Lower leg skin (tissue), 4 donors: ENCODE measurements at regions not wholly inside any gene's neighbourhood (a gene's known extent, or its start where the extent isn't known, plus 50 kb on each side); places are given as distances from the start of the nearest gene placed in this dataset.

Experiments
- DNase-seq, 2 donors: peaks; one replicate each; pipeline ENCODE4 v3.0.0-alpha.2; 2019; ENCODE audit warnings: low spot score in 2 of 2
- H3K4me3 ChIP-seq: fragments of 200-600 bp; sonication (generic); 2 replicates; pipeline ENCODE4 v1.5.1; 2017; ENCODE audit warnings: mild to moderate bottlenecking, low read depth; ENCODE audit not compliant: poor library complexity, severe bottlenecking
- CTCF ChIP-seq, 3 donors: fragments of 450-650 bp; IDR thresholded peaks; one replicate each; pipeline ENCODE4 v1.5.1; 2016; ENCODE audit warnings: antibody characterized with exemption in 3 of 3, mild to moderate bottlenecking in 3 of 3, moderate library complexity in 2 of 3
- POLR2A ChIP-seq, 2 donors: fragments of 450-650 bp; IDR thresholded peaks; one replicate each; pipeline ENCODE4 v1.6.1; 2016 to 2017; ENCODE audit warnings: antibody characterized with exemption in 2 of 2, mild to moderate bottlenecking in 1 of 2, moderate library complexity in 1 of 2
- WGBS, 2 donors: methylation state at CpG; one replicate each; pipeline ENCODE4 v1.1.5; 2018; 5-methylcytosine and 5-hydroxymethylcytosine counted together
- intact Hi-C: fragments of 100-400 bp; cut with DNase I; formaldehyde crosslinking; loops from one replicate; pipeline ENCODE4 v1.15.0; 2023; ENCODE audit warnings: low total_unique reads

DNA sequence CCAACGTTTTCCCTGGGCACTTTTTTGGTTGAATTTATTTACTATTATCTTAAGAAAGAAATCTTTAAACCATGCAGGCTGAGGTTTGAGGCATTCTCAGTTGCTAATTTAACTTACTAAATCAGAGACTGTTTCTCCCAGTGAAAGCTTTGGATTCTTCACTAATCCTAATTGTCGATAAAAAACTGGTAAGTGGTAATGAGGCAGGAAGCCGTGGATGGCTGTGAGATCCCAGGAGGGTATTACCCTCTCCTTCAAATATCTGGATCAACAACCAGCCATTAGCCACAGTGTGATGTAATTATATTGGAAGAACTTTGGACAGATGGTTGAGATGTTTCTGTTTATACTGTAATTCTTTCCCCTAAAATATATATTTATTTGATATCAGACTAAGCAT is 485.0 kb downstream of the DISC1 start:
- 35% methylated on average over 3 of the region's 3 CpGs for WGBS, 2 donors
- no peak overlapping the region for H3K4me3 ChIP-seq
- no peak for TF ChIP-seq CTCF (IDR thresholded peaks at IDR 0.05)
- TF ChIP-seq POLR2A (IDR thresholded peaks at IDR 0.05): no peak
- intact Hi-C loops: no loop called here
- no peak for DNase-seq

- no peak for TF ChIP-seq CTCF (IDR thresholded peaks at IDR 0.05)
- no peak for TF ChIP-seq POLR2A (IDR thresholded peaks at IDR 0.05)
- DNase-seq: no peak
- no peak overlapping the region for H3K4me3 ChIP-seq
- 73 to 75% methylated on average over 14 of the region's 14 CpGs for WGBS, 2 donors
- intact Hi-C loops: no loop called here
Measured at GRCh38 chr1:232110281-232111090, 483.9 kb downstream of the DISC1 start.

- TF ChIP-seq CTCF (IDR thresholded peaks at IDR 0.05) (no peak), POLR2A (IDR thresholded peaks at IDR 0.05) (no peak)
- DNase-seq: no peak
- 88 to 91% methylated on average over 1 of the region's 1 CpG for WGBS, 2 donors
- intact Hi-C loops: no loop called here
- no peak overlapping the region for H3K4me3 ChIP-seq
Measured at GRCh38 chr1:232109391-232109790, 482.8 kb downstream of the DISC1 start.

DNA sequence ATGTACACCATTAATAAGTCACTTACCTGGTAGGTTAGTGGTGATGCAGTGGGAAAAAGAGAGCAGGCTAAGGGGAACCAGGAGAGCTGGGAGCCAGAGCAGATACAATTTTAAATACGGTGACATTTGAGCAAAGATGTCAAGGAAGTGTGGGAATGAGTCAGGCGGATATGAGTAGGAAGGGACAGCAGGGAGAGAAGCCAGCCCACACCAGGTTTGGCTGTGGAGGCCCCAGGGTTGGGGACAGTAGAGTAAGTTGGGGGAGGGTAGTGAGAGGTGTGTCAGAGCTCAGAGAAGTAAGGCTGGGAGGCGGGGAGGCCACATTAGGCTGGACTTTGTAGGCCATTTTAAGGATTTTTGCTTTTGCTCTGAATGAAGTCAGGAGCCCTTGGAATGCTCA is 482.0 kb downstream of the DISC1 start:
- DNase-seq: no peak
- intact Hi-C loops: no loop called here
- TF ChIP-seq CTCF (IDR thresholded peaks at IDR 0.05) (no peak), POLR2A (IDR thresholded peaks at IDR 0.05) (no peak)
- no peak overlapping the region for H3K4me3 ChIP-seq
- WGBS, 2 donors: 86 to 91% methylated on average over 3 of the region's 3 CpGs

DNA sequence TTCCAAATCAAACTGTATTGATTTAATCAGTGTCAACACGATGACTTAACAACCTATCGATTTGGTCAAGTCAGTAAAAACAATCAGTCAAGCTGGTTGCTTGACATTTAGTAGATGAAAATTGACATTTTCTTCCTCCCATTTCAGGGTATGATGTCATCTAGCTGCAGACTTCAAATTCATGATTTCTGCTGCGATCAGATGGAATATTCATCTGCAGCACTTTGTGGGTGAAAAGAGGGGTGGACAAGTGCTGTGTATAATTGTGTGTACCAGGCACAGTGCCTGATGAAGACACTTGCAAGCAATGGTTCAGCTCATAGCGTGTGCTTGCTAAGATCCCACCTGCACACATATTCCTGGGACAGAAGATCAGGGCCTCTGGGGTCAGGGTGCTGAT is 479.8 kb downstream of the DISC1 start:
- 73 to 77% methylated on average over 4 of the region's 4 CpGs for WGBS, 2 donors
- TF ChIP-seq CTCF (IDR thresholded peaks at IDR 0.05): no peak
- no peak for TF ChIP-seq POLR2A (IDR thresholded peaks at IDR 0.05)
- DNase-seq: no peak
- intact Hi-C loops: no loop called here
- no peak overlapping the region for H3K4me3 ChIP-seq

- WGBS, 2 donors: 90% methylated on average over 7 of the region's 7 CpGs
- no peak for DNase-seq
- TF ChIP-seq POLR2A (IDR thresholded peaks at IDR 0.05) (no peak), CTCF (IDR thresholded peaks at IDR 0.05) (no peak)
- no peak overlapping the region for H3K4me3 ChIP-seq
- intact Hi-C loops: no loop called here
Measured at GRCh38 chr1:232105561-232105960, 479.0 kb downstream of the DISC1 start.
